Fibroblast of mammary gland (primary cell): ENCODE measurements at regions not wholly inside any gene's neighbourhood (a gene's known extent, or its start where the extent isn't known, plus 50 kb on each side); places are given as distances from the start of the nearest gene placed in this dataset.

ENCODE experiments used
- DNase-seq: peaks from one replicate; pipeline ENCODE4 v3.0.0-alpha.2; 2010; ENCODE audit warnings: low read depth
- H3K4me3 ChIP-seq: 2 replicates; pipeline ENCODE4 v1.5.1; 2011; ENCODE audit warnings: low read depth, mild to moderate bottlenecking, low read length, moderate library complexity; ENCODE audit not compliant: control insufficient read depth
- CTCF ChIP-seq: conservative IDR thresholded peaks from 2 replicates; pipeline ENCODE4 v1.5.1; 2011; ENCODE audit warnings: low read depth, low read length, inconsistent platforms; ENCODE audit not compliant: control insufficient read depth, insufficient read depth

DNA sequence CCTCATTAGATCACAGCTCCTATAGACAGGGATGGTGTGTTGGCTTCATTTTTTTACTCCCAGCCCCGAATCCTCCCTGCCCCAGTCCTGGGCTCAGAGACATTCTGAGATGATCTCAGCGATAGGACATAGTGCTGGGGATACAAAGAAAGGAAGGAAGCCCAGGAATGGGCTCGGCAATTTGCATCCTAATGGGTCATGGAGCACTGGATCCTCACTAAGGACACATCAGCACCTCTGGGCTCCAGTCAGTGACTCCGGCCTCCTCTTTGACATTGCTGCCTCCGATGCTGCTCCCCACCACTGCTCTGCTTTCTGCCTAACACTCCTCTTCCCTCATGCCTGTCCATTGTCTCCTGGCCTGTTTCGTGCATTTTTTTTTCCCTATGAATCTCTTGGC, 489.1 kb downstream of the STK39 start:
- H3K4me3 ChIP-seq = no peak overlapping the region
- no peak for DNase-seq
- TF ChIP-seq CTCF = no peak

GRCh38 chr2:167756446-167756845, 490.9 kb downstream of the STK39 start:
- no peak for DNase-seq
- no peak overlapping the region for H3K4me3 ChIP-seq
- TF ChIP-seq CTCF = no peak

- no peak for TF ChIP-seq CTCF
Measured at GRCh38 chr2:167753142-167753541, 494.3 kb downstream of the STK39 start.

DNA sequence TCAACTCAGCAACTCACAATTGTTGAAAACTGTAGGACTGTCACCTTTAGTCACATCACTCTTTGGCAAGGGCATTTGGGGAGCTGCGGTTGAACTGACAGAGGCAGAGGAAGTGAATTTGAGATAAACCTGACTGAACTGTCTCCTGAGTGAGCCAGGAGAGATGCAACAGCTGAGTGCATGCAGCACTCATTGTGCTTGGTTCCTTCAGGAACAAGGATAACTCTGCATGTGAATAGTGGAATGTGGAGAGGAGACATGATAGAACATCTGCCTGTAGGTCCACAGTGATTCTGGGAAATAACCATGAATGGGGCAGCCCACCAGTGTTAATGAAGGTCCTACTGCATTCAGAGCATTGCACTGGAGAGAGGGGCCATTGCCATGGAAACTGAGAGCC, 494.7 kb downstream of the STK39 start:
- no peak for DNase-seq
- no peak overlapping the region for H3K4me3 ChIP-seq
- TF ChIP-seq CTCF = no peak

More at GRCh38 chr2:167753142-167753541, 494.3 kb downstream of the STK39 start:
- no peak for DNase-seq
- H3K4me3 ChIP-seq = no peak overlapping the region

DNA sequence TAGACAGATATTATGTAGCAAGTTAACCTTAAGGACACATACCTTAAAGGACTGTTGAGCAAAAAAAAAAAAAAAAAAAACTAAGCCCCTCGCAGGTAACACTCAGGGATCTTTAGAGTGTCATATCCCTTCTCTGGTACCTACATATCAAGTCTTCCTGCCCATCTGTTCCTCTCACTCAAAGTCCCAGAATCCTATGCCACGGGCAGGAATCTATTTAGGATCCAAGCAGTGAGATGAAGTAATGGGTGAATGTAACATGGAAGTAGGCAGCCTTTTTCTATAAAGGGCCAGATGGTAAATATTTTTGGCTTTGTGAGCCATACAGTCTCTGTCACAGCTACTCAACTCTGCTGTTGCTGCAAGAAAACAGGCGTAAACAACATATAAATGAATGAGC, 496.7 kb downstream of the STK39 start:
- no peak overlapping the region for H3K4me3 ChIP-seq
- TF ChIP-seq CTCF = no peak
- no peak for DNase-seq

GRCh38 chr2:167749660-167750059, 497.7 kb downstream of the STK39 start:
- DNase-seq = peak; percentile 6
- no peak for TF ChIP-seq CTCF
- no peak overlapping the region for H3K4me3 ChIP-seq

- no peak overlapping the region for H3K4me3 ChIP-seq
- DNase-seq = peak; percentile 47
- TF ChIP-seq CTCF = no peak
Measured at GRCh38 chr2:167749016-167749415, 498.4 kb downstream of the STK39 start.
